GM06990 (cell line): ENCODE measurements at regions not wholly inside any gene's neighbourhood (a gene's known extent, or its start where the extent isn't known, plus 50 kb on each side); places are given as distances from the start of the nearest gene placed in this dataset.

ENCODE experiments used
- DNase-seq: peaks from one replicate; pipeline ENCODE4 v3.0.0-alpha.2; 2011; ENCODE audit not compliant: insufficient read length; ENCODE audit errors: extremely low read depth
- H3K27me3 ChIP-seq: replicated peaks from 2 replicates; pipeline ENCODE4 v1.6.0; 2011; ENCODE audit warnings: low read length; ENCODE audit not compliant: control insufficient read depth, insufficient read depth
- H3K36me3 ChIP-seq: 2 replicates; pipeline ENCODE4 v1.5.1; 2011; ENCODE audit warnings: low read length; ENCODE audit not compliant: control insufficient read depth, insufficient read depth
- H3K4me3 ChIP-seq: replicated peaks from 2 replicates; pipeline ENCODE4 v1.5.1; 2011; ENCODE audit warnings: low read depth, mild to moderate bottlenecking, control low read depth, low read length
- TF ChIP-seq, protein P1 (sequence below): IDR thresholded peaks from 2 replicates; pipeline ENCODE4 v1.5.1; 2011; ENCODE audit warnings: low read length, control low read depth, mild to moderate bottlenecking, inconsistent platforms; ENCODE audit not compliant: insufficient read depth, poor library complexity, severe bottlenecking

DNA sequence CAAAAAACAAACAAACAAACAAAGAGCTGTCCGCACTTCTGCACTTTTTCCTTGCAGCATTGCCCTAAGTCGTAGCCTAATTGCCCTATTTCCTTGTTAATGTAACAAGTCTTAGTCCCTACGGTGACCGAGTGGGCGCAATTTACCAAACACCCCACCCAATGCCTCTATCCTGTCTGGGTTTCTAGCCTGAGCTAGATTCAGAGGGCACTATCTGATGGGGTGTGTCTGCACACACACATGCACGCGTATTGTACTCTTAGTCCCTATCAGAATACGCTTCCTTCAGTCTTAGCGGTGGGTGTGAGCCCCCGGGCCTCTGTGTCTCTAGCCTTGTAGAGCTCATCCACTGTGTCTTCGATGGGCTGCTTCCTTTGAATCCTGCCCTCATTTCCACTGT lies 125.9 kb upstream of the DLG1 start:
- Histone ChIP-seq H3K4me3 (no peak overlapping the region), H3K27me3 (no peaks in the 10 kb centered on the region), H3K36me3 (no peaks in the 10 kb centered on the region)
- TF ChIP-seq, protein P1, sequence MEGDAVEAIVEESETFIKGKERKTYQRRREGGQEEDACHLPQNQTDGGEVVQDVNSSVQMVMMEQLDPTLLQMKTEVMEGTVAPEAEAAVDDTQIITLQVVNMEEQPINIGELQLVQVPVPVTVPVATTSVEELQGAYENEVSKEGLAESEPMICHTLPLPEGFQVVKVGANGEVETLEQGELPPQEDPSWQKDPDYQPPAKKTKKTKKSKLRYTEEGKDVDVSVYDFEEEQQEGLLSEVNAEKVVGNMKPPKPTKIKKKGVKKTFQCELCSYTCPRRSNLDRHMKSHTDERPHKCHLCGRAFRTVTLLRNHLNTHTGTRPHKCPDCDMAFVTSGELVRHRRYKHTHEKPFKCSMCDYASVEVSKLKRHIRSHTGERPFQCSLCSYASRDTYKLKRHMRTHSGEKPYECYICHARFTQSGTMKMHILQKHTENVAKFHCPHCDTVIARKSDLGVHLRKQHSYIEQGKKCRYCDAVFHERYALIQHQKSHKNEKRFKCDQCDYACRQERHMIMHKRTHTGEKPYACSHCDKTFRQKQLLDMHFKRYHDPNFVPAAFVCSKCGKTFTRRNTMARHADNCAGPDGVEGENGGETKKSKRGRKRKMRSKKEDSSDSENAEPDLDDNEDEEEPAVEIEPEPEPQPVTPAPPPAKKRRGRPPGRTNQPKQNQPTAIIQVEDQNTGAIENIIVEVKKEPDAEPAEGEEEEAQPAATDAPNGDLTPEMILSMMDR: no peak
- no peak for DNase-seq

GRCh38 chr3:197423376-197423775 lies 125.0 kb upstream of the DLG1 start:
- TF ChIP-seq, protein P1: no peak
- Histone ChIP-seq H3K4me3 (no peak overlapping the region), H3K36me3 (no peaks in the 10 kb centered on the region), H3K27me3 (no peaks in the 10 kb centered on the region)
- DNase-seq: no peak

GRCh38 chr3:197422506-197422905 lies 124.1 kb upstream of the DLG1 start:
- Histone ChIP-seq H3K36me3 (no peaks in the 10 kb centered on the region), H3K4me3 (no peak overlapping the region), H3K27me3 (no peaks in the 10 kb centered on the region; the same call in 1 of the 2 replicates)
- no peak for DNase-seq
- TF ChIP-seq, protein P1: no peak

DNA sequence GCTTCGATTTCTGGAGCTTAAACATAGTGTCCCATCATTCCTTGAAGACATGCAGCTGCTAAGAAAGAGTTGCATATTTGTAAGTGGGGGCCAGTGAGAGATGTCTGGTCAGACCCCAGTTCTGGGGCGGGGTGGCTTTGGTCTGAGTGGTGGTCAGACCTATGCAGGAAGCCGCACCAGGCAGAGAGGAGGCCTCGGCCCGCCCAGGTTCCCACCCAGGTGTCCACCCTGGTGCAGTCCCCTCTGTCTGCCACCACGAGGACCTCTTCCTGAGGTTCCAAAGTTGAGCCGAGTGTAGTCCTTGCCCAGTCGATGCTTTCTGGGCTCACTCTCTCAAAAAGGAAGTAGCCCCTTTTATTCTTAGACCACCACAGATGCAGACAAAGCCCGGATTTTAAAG lies 122.6 kb upstream of the DLG1 start:
- Histone ChIP-seq H3K4me3 (no peak overlapping the region), H3K36me3 (no peaks in the 10 kb centered on the region), H3K27me3 (no peaks in the 10 kb centered on the region; the same call in 1 of the 2 replicates)
- no peak for DNase-seq
- TF ChIP-seq, protein P1: no peak

- Histone ChIP-seq H3K36me3 (no peaks in the 10 kb centered on the region), H3K4me3 (no peak overlapping the region), H3K27me3 (no peaks in the 10 kb centered on the region; the same call in 1 of the 2 replicates)
- TF ChIP-seq, protein P1: no peak
- no peak for DNase-seq
These were observed 122.2 kb upstream of the DLG1 start for GRCh38 chr3:197420566-197420965.

DNA sequence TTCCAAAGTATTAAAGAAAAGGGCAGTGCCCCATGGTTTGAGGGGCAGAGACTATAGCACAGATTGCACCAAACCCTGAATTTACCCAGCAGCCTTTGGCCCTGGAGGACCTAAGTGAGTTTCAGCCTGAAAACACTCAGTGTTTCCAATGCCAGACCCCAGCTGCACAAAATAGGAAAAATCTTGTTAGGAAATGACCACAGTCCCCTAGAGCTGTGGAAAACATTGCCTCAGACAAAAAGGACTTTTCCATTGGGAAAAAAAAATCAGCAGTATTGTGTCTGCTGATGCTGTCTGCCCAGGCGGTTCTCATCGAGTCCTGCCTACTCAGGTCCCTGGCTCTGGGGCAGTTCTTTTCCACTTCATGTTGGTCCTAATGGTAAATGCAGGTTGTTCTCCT lies 121.7 kb upstream of the DLG1 start:
- H3K27me3 ChIP-seq: no peaks in the 10 kb centered on the region; the same call in 1 of the 2 replicates
- no peak for DNase-seq
- no peak overlapping the region for H3K4me3 ChIP-seq
- no peaks in the 10 kb centered on the region for H3K36me3 ChIP-seq
- TF ChIP-seq, protein P1: no peak
